ENCODE measurements at regions not wholly inside any gene's neighbourhood (a gene's known extent, or its start where the extent isn't known, plus 50 kb on each side); places are given as distances from the start of the nearest gene placed in this dataset.

DNA sequence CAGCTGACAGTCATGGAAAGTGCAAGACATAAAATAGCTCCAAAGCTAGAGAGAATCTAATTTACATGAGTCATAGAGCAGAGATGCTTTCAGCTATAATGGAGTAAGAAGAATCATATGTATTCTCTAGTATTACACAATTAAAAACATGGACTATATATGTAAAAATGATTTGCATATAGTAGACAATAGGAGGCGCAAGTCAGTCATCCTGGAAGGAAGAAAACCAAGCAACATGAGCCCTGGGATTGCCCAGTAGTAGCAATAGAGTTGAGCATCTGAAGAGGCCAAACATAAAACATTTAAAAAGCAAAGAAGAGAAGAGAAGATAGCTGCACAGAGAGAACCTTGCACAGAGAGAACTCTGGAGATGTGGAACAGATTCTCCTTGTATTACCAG lies 455.0 kb downstream of the EPHA3 start:
- intact Hi-C loops (cut with micrococcal nuclease): no loop called here

DNA sequence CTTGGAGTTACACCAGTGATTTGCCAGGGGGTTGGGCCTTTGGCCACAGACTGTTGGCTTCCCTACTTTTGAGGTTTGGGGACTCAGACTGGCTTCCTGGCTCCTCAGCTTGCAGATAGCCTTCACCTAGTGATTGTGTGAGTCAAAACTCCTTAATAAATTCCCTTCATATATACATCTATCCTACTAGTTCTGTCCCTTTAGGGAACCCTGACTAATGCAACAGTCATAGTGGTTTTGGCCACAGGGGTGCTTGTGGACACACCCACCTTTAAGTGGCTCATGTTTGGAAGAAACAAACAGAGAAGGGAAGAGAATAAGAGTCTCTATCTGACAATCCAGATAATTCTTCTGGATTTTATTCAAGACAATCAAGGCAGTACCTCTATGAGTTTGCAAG lies 457.7 kb downstream of the EPHA3 start:
- Histone ChIP-seq H2AFZ (ENCODE audit: insufficient read depth, low read depth, low read length, poor library complexity, severe bottlenecking) (no peak overlapping the region), H3K9ac (ENCODE audit: insufficient read depth, low read length, poor library complexity, severe bottlenecking) (no peak overlapping the region), H3K27me3 (ENCODE audit: control insufficient read depth in 2 of 2, insufficient read depth in 2 of 2, low read length in 2 of 2) (no peaks in the 10 kb centered on the region), H3K79me2 (ENCODE audit: insufficient read depth, low read length) (no peaks in the 10 kb centered on the region), H3K36me3 (replicated peaks in 1 of 2; ENCODE audit: control insufficient read depth in 1 of 2, insufficient read depth in 2 of 2, low read length in 2 of 2) (no peaks in the 10 kb centered on the region), H4K20me1 (ENCODE audit: insufficient read depth, low read length) (no peaks in the 10 kb centered on the region), H3K4me3 (replicated peaks in 1 of 3; ENCODE audit: low read depth in 2 of 3, low read length in 3 of 3) (no peak overlapping the region), H3K27ac (ENCODE audit: low read depth in 1 of 2, low read length in 2 of 2) (no peak overlapping the region), H3K4me1 (ENCODE audit: control insufficient read depth in 1 of 2, insufficient read depth in 2 of 2, low read length in 2 of 2) (no peaks in the 10 kb centered on the region), H3K4me2 (replicated peaks; ENCODE audit: extremely low read depth, low read length, poor library complexity, severe bottlenecking) (no peak overlapping the region), H3K9me3 (replicated peaks in 1 of 2; ENCODE audit: control insufficient read depth in 1 of 2, insufficient read depth in 1 of 2, low read length in 2 of 2) (peaks cover 8% of the 10 kb centered on the region in 2 donors)
- TF ChIP-seq, protein P1, sequence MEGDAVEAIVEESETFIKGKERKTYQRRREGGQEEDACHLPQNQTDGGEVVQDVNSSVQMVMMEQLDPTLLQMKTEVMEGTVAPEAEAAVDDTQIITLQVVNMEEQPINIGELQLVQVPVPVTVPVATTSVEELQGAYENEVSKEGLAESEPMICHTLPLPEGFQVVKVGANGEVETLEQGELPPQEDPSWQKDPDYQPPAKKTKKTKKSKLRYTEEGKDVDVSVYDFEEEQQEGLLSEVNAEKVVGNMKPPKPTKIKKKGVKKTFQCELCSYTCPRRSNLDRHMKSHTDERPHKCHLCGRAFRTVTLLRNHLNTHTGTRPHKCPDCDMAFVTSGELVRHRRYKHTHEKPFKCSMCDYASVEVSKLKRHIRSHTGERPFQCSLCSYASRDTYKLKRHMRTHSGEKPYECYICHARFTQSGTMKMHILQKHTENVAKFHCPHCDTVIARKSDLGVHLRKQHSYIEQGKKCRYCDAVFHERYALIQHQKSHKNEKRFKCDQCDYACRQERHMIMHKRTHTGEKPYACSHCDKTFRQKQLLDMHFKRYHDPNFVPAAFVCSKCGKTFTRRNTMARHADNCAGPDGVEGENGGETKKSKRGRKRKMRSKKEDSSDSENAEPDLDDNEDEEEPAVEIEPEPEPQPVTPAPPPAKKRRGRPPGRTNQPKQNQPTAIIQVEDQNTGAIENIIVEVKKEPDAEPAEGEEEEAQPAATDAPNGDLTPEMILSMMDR (IDR thresholded peaks at IDR 0.05): no peak
- Mint-ChIP-seq H3K4me1 (no peaks in the 10 kb centered on the region), H3K36me3 (no peaks in the 10 kb centered on the region), H3K4me3 (no peak overlapping the region), H3K27ac (no peak overlapping the region), H3K27me3 (ENCODE audit: low read depth in 3 of 3) (no peaks in the 10 kb centered on the region), H3K9me3 (peaks cover 0 to 8% (median 5%) of the 10 kb centered on the region in 7 donors)
- DNase-seq: no peak
- intact Hi-C loops (cut with micrococcal nuclease): no loop called here

More for the DNA sequence above, 455.0 kb downstream of the EPHA3 start:
- no peaks in the 10 kb centered on the region for H3K4me1 ChIP-seq (ENCODE audit: control insufficient read depth in 1 of 2, insufficient read depth in 2 of 2, low read length in 2 of 2)
- Mint-ChIP-seq H3K27me3 (ENCODE audit: low read depth in 3 of 3) (no peaks in the 10 kb centered on the region), H3K4me3 (no peak overlapping the region), H3K27ac (no peak overlapping the region), H3K36me3 (no peaks in the 10 kb centered on the region), H3K9me3 (peaks cover 0 to 9% (median 7%) of the 10 kb centered on the region in 7 donors), H3K4me1 (no peaks in the 10 kb centered on the region)
- H3K4me2 ChIP-seq (replicated peaks; ENCODE audit: extremely low read depth, low read length, poor library complexity, severe bottlenecking): no peak overlapping the region
- H3K9me3 ChIP-seq (replicated peaks in 1 of 2; ENCODE audit: control insufficient read depth in 1 of 2, insufficient read depth in 1 of 2, low read length in 2 of 2): peaks cover 8 to 10% of the 10 kb centered on the region in 2 donors
- H3K27ac ChIP-seq (ENCODE audit: low read depth in 1 of 2, low read length in 2 of 2): no peak overlapping the region
- no peak for DNase-seq
- no peak overlapping the region for H3K4me3 ChIP-seq (replicated peaks in 1 of 3; ENCODE audit: low read depth in 2 of 3, low read length in 3 of 3)
- no peaks in the 10 kb centered on the region for H3K36me3 ChIP-seq (replicated peaks in 1 of 2; ENCODE audit: control insufficient read depth in 1 of 2, insufficient read depth in 2 of 2, low read length in 2 of 2)
- no peaks in the 10 kb centered on the region for H3K79me2 ChIP-seq (ENCODE audit: insufficient read depth, low read length)
- no peaks in the 10 kb centered on the region for H4K20me1 ChIP-seq (ENCODE audit: insufficient read depth, low read length)
- TF ChIP-seq, protein P1 (IDR thresholded peaks at IDR 0.05): no peak
- no peak overlapping the region for H3K9ac ChIP-seq (ENCODE audit: insufficient read depth, low read length, poor library complexity, severe bottlenecking)
- H3K27me3 ChIP-seq (ENCODE audit: control insufficient read depth in 2 of 2, insufficient read depth in 2 of 2, low read length in 2 of 2): no peaks in the 10 kb centered on the region
- H2AFZ ChIP-seq (ENCODE audit: insufficient read depth, low read depth, low read length, poor library complexity, severe bottlenecking): no peak overlapping the region
- WGBS (ENCODE audit: insufficient coverage): no CpG with 5 or more reads among the region's 1 CpG
